Neural crest cell (in vitro differentiated cells): ENCODE measurements at regions not wholly inside any gene's neighbourhood (a gene's known extent, or its start where the extent isn't known, plus 50 kb on each side); places are given as distances from the start of the nearest gene placed in this dataset.

Experiments
- DNase-seq: peaks from one replicate; pipeline ENCODE4 v3.0.0; 2021; ENCODE audit warnings: low read depth, mixed read lengths, low spot score
- H3K27ac Mint-ChIP-seq: one replicate; pipeline ENCODE4 v1.8.0; 2021; ENCODE audit warnings: mild to moderate bottlenecking, mixed read lengths; ENCODE audit not compliant: unreplicated experiment
- H3K27me3 Mint-ChIP-seq: 2 replicates; pipeline ENCODE4 v1.8.0; 2021; ENCODE audit warnings: low read depth, mild to moderate bottlenecking, mixed read lengths
- H3K36me3 Mint-ChIP-seq: 2 replicates; pipeline ENCODE4 v1.8.0; 2021; ENCODE audit warnings: low read depth, mild to moderate bottlenecking, mixed read lengths
- H3K4me1 Mint-ChIP-seq: 2 replicates; pipeline ENCODE4 v1.8.0; 2021; ENCODE audit warnings: mixed read lengths
- H3K4me3 Mint-ChIP-seq: one replicate; pipeline ENCODE4 v1.8.0; 2021; ENCODE audit warnings: mild to moderate bottlenecking, mixed read lengths
- H3K9me3 Mint-ChIP-seq: 2 replicates; pipeline ENCODE4 v1.8.0; 2021; ENCODE audit warnings: mixed read lengths
- TF ChIP-seq, protein P1 (sequence below): fragments of 200-600 bp; sonication (generic); conservative IDR thresholded peaks from 2 replicates; pipeline ENCODE4 v1.5.0; 2021; ENCODE audit warnings: antibody characterized with exemption, mild to moderate bottlenecking

DNA sequence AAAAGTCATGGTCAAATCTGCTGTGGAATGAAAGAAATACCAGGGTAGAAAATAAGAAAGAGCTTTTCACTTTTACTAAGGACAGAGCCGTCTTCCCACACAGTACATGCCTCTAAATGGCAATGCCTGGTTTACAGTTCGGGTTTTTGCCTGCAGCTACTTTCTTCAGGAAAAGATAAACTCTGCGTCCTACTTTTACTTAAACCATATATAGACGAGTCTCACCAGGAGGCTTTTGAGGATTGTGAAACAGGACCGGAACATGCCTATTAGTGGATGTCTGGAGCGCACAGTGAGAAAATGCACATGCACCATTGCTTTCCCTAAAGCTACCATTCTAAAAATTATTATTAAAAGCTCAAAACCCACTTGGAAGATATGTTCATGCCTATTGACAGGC, 70.5 kb downstream of the KLF6 start:
- Mint-ChIP-seq H3K27me3 (no peaks in the 10 kb centered on the region), H3K9me3 (peaks cover 17% of the 10 kb centered on the region), H3K27ac (no peak overlapping the region), H3K4me3 (no peak overlapping the region), H3K4me1 (peaks cover 3% of the 10 kb centered on the region), H3K36me3 (no peaks in the 10 kb centered on the region)
- TF ChIP-seq, protein P1, sequence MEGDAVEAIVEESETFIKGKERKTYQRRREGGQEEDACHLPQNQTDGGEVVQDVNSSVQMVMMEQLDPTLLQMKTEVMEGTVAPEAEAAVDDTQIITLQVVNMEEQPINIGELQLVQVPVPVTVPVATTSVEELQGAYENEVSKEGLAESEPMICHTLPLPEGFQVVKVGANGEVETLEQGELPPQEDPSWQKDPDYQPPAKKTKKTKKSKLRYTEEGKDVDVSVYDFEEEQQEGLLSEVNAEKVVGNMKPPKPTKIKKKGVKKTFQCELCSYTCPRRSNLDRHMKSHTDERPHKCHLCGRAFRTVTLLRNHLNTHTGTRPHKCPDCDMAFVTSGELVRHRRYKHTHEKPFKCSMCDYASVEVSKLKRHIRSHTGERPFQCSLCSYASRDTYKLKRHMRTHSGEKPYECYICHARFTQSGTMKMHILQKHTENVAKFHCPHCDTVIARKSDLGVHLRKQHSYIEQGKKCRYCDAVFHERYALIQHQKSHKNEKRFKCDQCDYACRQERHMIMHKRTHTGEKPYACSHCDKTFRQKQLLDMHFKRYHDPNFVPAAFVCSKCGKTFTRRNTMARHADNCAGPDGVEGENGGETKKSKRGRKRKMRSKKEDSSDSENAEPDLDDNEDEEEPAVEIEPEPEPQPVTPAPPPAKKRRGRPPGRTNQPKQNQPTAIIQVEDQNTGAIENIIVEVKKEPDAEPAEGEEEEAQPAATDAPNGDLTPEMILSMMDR = no peak
- no peak for DNase-seq

- no peak for DNase-seq
- Mint-ChIP-seq H3K9me3 (peaks cover 17% of the 10 kb centered on the region), H3K4me1 (peaks cover 3% of the 10 kb centered on the region), H3K4me3 (no peak overlapping the region), H3K36me3 (no peaks in the 10 kb centered on the region), H3K27ac (no peak overlapping the region), H3K27me3 (no peaks in the 10 kb centered on the region)
- TF ChIP-seq, protein P1 = no peak
Observed at GRCh38 chr10:3712707-3713106, 72.3 kb downstream of the KLF6 start.

GRCh38 chr10:3711918-3712317, 73.1 kb downstream of the KLF6 start:
- Mint-ChIP-seq H3K27ac (no peak overlapping the region), H3K9me3 (peaks cover 17% of the 10 kb centered on the region), H3K36me3 (no peaks in the 10 kb centered on the region), H3K4me1 (peaks cover 3% of the 10 kb centered on the region), H3K4me3 (no peak overlapping the region), H3K27me3 (no peaks in the 10 kb centered on the region)
- no peak for DNase-seq
- TF ChIP-seq, protein P1 = no peak

DNA sequence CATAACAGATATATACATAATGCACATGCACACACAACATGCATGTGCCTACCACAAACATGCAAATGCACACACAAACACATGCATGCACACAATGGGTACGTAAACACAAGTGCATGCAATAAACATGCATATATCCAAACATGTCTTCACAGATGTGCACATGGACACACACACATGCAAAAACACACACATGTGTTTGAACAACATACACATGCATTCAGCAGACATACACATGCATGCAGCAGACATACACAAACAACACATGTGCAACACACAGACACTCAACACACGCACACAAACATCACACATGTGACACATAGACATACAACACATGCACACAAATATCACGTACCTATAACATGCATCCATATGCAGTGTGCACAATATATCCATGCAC, 74.2 kb downstream of the KLF6 start:
- peaks cover 17% of the 10 kb centered on the region for H3K9me3 Mint-ChIP-seq

DNA sequence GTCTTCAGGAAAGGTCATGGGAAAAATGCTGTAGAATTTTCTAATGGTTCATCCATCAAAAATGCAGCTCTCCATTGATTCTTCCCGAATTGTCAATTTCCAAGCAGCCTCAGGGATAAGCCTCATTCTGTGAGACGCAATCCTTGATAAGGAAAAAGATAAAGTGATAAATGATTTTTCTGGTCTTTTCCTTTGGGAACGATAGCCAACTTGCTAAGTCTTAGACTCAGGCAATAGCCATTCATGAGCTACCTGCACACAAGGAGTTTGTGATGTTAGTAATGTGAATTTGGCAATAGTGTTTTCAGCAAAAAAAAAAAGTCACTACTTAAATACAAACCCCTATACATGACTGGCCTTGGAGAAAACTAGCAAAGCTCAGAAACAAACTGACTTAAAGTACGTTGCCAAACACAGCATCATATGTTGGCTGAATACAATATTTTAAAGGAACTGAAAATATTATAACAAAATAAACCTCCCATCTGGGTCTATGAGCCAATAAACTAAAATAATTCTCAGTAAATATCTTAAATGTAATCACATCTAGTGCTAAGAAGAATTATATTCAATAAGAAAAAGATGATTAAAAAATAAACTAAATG, 75.5 kb downstream of the KLF6 start:
- Mint-ChIP-seq H3K27me3 (no peaks in the 10 kb centered on the region), H3K27ac (no peak overlapping the region), H3K9me3 (peaks cover 17% of the 10 kb centered on the region), H3K4me1 (peaks cover 10% of the 10 kb centered on the region), H3K4me3 (no peak overlapping the region), H3K36me3 (no peaks in the 10 kb centered on the region)
- TF ChIP-seq, protein P1 = no peak
- DNase-seq = no peak

More for the DNA sequence above, 74.2 kb downstream of the KLF6 start:
- no peak for DNase-seq
- TF ChIP-seq, protein P1 = no peak
- Mint-ChIP-seq H3K36me3 (no peaks in the 10 kb centered on the region), H3K4me3 (no peak overlapping the region), H3K4me1 (peaks cover 3% of the 10 kb centered on the region), H3K27ac (no peak overlapping the region), H3K27me3 (no peaks in the 10 kb centered on the region)
